ENCODE measurements at regions not wholly inside any gene's neighbourhood (a gene's known extent, or its start where the extent isn't known, plus 50 kb on each side); places are given as distances from the start of the nearest gene placed in this dataset.

- Histone ChIP-seq H3K4me1 (no peaks in the 10 kb centered on the region), H3K4me3 (no peak overlapping the region), H3K9me3 (no peaks in the 10 kb centered on the region), H3K27me3 (peaks cover 0 to 21% (median 6%) of the 10 kb centered on the region in 3 donors), H3K27ac (no peak overlapping the region), H3K36me3 (no peaks in the 10 kb centered on the region)
- intact Hi-C loops (cut with DNase I; ENCODE audit: low total_unique reads): loop anchor here (5.0 kb wide), 1 partner anchor 282 kb away; no protein-coding TSS in a partner anchor
- no peak for TF ChIP-seq CTCF (IDR thresholded peaks at IDR 0.05 in 4 of 5, conservative IDR thresholded peaks at IDR 0.05 in 1 of 5)
- TF ChIP-seq POLR2A (IDR thresholded peaks at IDR 0.05): no peak
- ATAC-seq: no peak
- DNase-seq: no peak
- in situ Hi-C loops (cut with MboI; ENCODE audit: low sequenced_read_pairs in 4 of 4): no loop called here
These were observed 196.9 kb downstream of the SNX19 start for GRCh38 chr11:130719220-130719915.

- no peak for DNase-seq
- Histone ChIP-seq H3K4me1 (no peaks in the 10 kb centered on the region), H3K27me3 (peaks cover 0 to 21% (median 6%) of the 10 kb centered on the region in 3 donors), H3K9me3 (no peaks in the 10 kb centered on the region), H3K4me3 (no peak overlapping the region), H3K36me3 (no peaks in the 10 kb centered on the region), H3K27ac (no peak overlapping the region)
- ATAC-seq: no peak
- TF ChIP-seq POLR2A (IDR thresholded peaks at IDR 0.05) (no peak), CTCF (IDR thresholded peaks at IDR 0.05 in 4 of 5, conservative IDR thresholded peaks at IDR 0.05 in 1 of 5) (no peak)
- intact Hi-C loops (cut with DNase I; ENCODE audit: low total_unique reads): no loop called here
- in situ Hi-C loops (cut with MboI; ENCODE audit: low sequenced_read_pairs in 4 of 4): no loop called here
These were observed 195.9 kb downstream of the SNX19 start for GRCh38 chr11:130720232-130721022.

GRCh38 chr11:130721023-130721681 lies 195.1 kb downstream of the SNX19 start:
- no peak overlapping the region for H3K27ac ChIP-seq
- H3K36me3 ChIP-seq: no peaks in the 10 kb centered on the region
- no peaks in the 10 kb centered on the region for H3K9me3 ChIP-seq
- H3K4me1 ChIP-seq: no peaks in the 10 kb centered on the region
- peaks cover 0 to 21% (median 6%) of the 10 kb centered on the region in 3 donors for H3K27me3 ChIP-seq
- in situ Hi-C loops (cut with MboI; ENCODE audit: low sequenced_read_pairs in 4 of 4): no loop called here
- DNase-seq: no peak
- no peak for ATAC-seq
- intact Hi-C loops (cut with DNase I; ENCODE audit: low total_unique reads): no loop called here
- no peak overlapping the region for H3K4me3 ChIP-seq
- TF ChIP-seq POLR2A (IDR thresholded peaks at IDR 0.05): no peak

GRCh38 chr11:130721736-130722135 lies 194.5 kb downstream of the SNX19 start:
- H3K27ac ChIP-seq: no peak overlapping the region
- peaks cover 0 to 4% of the 10 kb centered on the region in 2 donors for H3K4me1 ChIP-seq
- intact Hi-C loops (cut with DNase I; ENCODE audit: low total_unique reads) (no loop called here), in situ Hi-C loops (cut with MboI; ENCODE audit: low sequenced_read_pairs in 4 of 4) (no loop called here)
- no peak for TF ChIP-seq CTCF (IDR thresholded peaks at IDR 0.05 in 4 of 5, conservative IDR thresholded peaks at IDR 0.05 in 1 of 5)
- no peak for TF ChIP-seq POLR2A (IDR thresholded peaks at IDR 0.05)
- H3K27me3 ChIP-seq: peaks cover 0 to 21% (median 6%) of the 10 kb centered on the region in 3 donors
- no peak for ATAC-seq
- no peaks in the 10 kb centered on the region for H3K9me3 ChIP-seq
- no peaks in the 10 kb centered on the region for H3K36me3 ChIP-seq
- H3K4me3 ChIP-seq: no peak overlapping the region
- no peak for DNase-seq

- no peak for DNase-seq
- TF ChIP-seq POLR2A (IDR thresholded peaks at IDR 0.05) (no peak), CTCF (IDR thresholded peaks at IDR 0.05 in 4 of 5, conservative IDR thresholded peaks at IDR 0.05 in 1 of 5) (no peak)
- Histone ChIP-seq H3K9me3 (no peaks in the 10 kb centered on the region), H3K4me1 (peaks cover 0 to 4% of the 10 kb centered on the region in 2 donors), H3K27me3 (peaks cover 0 to 21% (median 6%) of the 10 kb centered on the region in 3 donors), H3K27ac (no peak overlapping the region), H3K36me3 (no peaks in the 10 kb centered on the region), H3K4me3 (no peak overlapping the region)
- in situ Hi-C loops (cut with MboI; ENCODE audit: low sequenced_read_pairs in 4 of 4): no loop called here
- intact Hi-C loops (cut with DNase I; ENCODE audit: low total_unique reads): no loop called here
- no peak for ATAC-seq
These were observed 193.9 kb downstream of the SNX19 start for GRCh38 chr11:130722401-130722800.

Data from gastrocnemius medialis (tissue), 4 donors.